ENCODE measurements at regions not wholly inside any gene's neighbourhood (a gene's known extent, or its start where the extent isn't known, plus 50 kb on each side); places are given as distances from the start of the nearest gene placed in this dataset.
A peak's percentile ranks its signal among the peaks of the same experiment; 100 is the strongest.
"Not testable (repeated sequence)": the region's sequence is repeated elsewhere in the genome, so short reads cannot be mapped to it uniquely, and the experiment has no call there.

DNA sequence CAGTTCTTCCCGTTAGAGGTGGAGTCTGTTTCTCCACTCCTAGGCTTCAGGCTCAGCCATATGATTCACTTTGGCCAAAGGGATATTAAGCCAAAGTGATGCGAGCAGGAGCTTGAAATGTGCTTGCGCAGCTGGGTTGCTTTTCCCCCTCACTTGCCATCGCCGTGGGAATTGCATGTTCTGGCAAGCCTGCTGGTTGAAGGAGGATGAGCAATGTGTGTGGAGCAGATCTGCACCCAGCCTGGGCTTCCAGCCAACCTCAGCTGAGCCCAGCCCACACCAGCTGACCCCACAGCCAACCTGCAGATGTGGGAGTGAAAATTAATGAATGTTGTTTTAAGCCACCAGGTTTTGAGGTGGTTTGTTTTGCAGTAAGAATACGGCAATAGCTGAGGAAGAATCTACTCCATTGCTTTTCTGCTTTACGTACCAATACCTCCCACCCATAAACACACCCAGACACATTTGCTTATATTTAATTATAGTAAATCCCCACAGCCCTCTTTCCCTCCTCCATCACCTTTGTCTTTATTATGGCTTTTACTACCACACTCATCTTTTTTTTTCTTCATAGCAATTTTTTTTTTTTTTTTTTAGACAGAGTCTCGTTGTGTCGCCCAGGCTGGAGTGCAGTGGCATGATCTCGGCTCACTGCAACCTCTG is 132.8 kb upstream of the FUNDC1 start:
- DNase-seq (ENCODE audit: low spot score) = peak; percentile 76

GRCh38 chrX:44674906-44675305 is 132.2 kb upstream of the FUNDC1 start:
- DNase-seq (ENCODE audit: low spot score) = no peak

DNA sequence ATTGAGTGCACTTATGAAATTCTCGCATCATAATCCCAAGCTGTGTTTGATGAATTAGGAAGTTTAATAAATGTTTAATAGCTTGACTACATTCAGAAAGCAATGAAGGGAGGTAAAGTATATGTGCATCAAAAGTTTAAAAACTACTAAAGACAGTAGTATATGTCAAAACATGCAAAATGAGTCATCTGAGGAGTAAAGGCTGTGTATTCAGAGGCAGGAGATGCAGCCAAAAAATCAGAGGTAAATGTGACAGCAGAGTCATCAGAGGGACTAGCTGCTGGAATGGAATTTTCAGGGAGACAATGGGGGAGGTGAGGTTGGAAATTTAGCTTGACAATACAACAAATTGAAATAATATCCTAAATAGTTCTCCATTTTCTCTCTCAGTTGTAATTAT is 127.0 kb upstream of the FUNDC1 start:
- no peak for DNase-seq (ENCODE audit: low spot score)

DNA sequence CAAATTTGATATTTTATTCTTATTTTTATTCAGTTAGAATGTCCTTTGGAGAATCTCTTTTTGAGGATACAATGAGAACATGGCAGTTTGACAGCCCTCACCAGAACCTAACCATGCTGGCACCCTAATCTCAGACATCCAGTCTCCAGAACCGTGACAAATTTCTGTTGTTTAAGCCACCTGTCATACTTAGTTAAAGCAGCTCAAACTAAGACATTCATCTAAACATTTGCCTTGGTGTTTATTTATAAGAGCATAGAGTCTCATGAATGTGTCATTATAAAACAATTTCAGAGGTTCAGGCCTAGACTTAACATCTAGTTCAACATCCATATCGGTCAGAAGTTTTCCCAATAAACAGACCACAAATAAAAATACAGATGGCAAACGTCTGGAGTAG is 125.1 kb upstream of the FUNDC1 start:
- DNase-seq (ENCODE audit: low spot score) = no peak

- DNase-seq (ENCODE audit: low spot score) = not testable (repeated sequence)
Measured at GRCh38 chrX:44657718-44658246, 115.1 kb upstream of the FUNDC1 start.

- DNase-seq (ENCODE audit: low spot score) = no peak
Measured at GRCh38 chrX:44651358-44651757, 108.7 kb upstream of the FUNDC1 start.

DNA sequence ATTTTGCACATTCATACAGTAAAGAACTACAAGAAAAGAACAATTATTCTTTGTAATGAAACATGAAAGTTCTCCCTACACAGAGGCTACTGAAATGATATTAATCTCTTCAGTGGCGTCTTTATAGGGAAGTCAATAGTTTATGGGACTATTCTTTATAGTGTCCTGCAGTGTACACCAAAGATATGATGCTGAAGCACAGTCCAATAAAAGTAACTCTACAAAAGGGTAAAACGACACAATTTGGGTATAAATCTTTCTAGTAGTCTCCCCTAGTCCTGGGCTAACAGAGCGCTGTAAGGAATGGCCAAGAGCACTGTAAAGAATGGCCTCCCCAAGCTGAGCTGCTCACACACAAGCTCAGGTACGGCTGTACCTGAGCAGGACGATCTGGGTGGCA is 101.1 kb upstream of the FUNDC1 start:
- no peak for DNase-seq (ENCODE audit: low spot score)

DNA sequence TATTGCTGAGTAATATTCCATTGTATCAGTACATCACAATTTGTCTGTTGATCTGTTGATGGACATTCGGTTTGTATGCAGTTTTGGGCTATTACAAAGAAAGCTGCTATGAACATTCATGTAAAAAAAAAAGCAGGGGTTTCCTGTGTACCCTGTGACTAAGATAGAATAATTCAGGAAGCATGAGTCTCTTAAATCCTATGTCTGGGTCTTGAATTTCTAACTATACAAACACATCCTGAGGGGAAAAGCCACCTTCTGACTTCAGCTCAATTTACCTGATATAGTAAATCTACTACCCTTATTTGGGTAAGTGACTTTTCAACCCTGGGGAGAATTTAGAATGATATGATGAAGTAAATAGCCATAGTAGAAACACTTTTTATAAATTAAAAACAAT is 94.6 kb upstream of the FUNDC1 start:
- DNase-seq (ENCODE audit: low spot score) = no peak

DNA sequence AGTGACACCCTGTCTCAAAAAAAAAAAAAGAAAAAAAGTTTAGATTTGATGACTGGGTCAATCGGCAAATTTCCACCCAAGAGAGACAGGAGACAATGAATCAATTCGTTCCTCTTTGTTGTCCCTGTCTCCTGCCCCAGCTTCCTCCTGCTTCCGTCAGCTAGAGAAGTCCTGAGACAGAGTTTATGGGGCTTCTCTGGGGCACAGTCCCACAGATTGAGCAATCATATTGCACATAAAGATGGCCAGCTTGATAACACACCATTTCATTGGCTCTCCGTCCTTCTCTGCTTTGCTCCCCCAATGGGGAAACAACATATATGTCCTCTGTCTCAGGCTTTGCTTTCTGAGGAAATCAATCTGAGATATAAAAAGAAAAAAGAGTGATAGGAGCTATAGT is 78.4 kb upstream of the FUNDC1 start:
- DNase-seq (ENCODE audit: low spot score) = no peak

DNA sequence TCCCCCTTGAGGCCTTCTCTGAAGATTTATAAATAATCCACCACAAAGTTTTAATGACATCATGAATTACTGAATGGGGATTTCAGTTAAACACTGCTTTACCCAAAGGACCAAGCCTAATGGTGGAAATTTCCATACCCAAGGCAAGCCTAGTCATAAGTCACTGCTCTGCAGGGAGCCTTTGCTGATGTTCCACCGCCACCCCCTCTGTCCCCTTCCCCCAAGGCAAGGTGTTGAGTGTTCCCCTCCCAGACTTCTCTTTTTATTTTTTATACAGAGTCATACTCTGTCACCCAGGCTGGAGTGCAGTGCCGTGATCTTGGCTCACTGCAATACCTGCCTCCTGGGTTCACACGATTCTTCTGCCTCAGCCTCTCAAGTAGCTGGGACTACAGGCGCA is 76.4 kb upstream of the FUNDC1 start:
- DNase-seq (ENCODE audit: low spot score) = no peak

GRCh38 chrX:44596277-44596676 is 53.6 kb upstream of the FUNDC1 start:
- DNase-seq (ENCODE audit: low spot score) = no peak

Measured in AG20443 (cell line).